ENCODE measurements at regions not wholly inside any gene's neighbourhood (a gene's known extent, or its start where the extent isn't known, plus 50 kb on each side); places are given as distances from the start of the nearest gene placed in this dataset.

GRCh38 chr4:111013846-111014245 lies 391.0 kb upstream of the PITX2 start:
- Histone ChIP-seq H3K4me3 (no peak overlapping the region), H3K9ac (ENCODE audit: insufficient read depth in 1 of 2, low read depth in 2 of 2, low read length in 2 of 2) (no peak overlapping the region), H3K27me3 (ENCODE audit: control insufficient read depth in 2 of 2, insufficient read depth in 2 of 2, low read length in 2 of 2) (no peaks in the 10 kb centered on the region), H3K4me2 (ENCODE audit: insufficient read depth, low read length) (no peak overlapping the region), H3K27ac (ENCODE audit: extremely low read depth, low read depth, low read length) (no peak overlapping the region), H4K20me1 (replicated peaks; ENCODE audit: control insufficient read depth, insufficient read depth, low read length) (no peaks in the 10 kb centered on the region), H3K36me3 (ENCODE audit: control insufficient read depth, insufficient read depth, low read length) (no peaks in the 10 kb centered on the region), H3K9me1 (ENCODE audit: control insufficient read depth, insufficient read depth, low read length) (no peaks in the 10 kb centered on the region), H3K9me3 (replicated peaks; ENCODE audit: control insufficient read depth, insufficient read depth, low read depth, low read length) (no peaks in the 10 kb centered on the region), H3K79me2 (ENCODE audit: control insufficient read depth, insufficient read depth, low read length) (no peaks in the 10 kb centered on the region), H2AFZ (ENCODE audit: low read depth, low read length) (no peak overlapping the region), H3K4me1 (replicated peaks in 1 of 2; ENCODE audit: control insufficient read depth in 2 of 2, insufficient read depth in 2 of 2, low read length in 2 of 2) (no peaks in the 10 kb centered on the region)
- CTCF ChIA-PET (ENCODE audit: low intra/inter-chr PET ratio) = no interaction called here
- FAIRE-seq = no peak
- in situ Hi-C loops (cut with MboI) (no loop called here), intact Hi-C loops (cut with micrococcal nuclease) (no loop called here)
- 0% methylated on average over 7 of the region's 7 CpGs for WGBS (ENCODE audit: insufficient coverage, low coverage, missing lambda C conversion rate)
- POLR2A ChIA-PET = no interaction called here
- no peak for ATAC-seq
- no TSS peak for BruUV-seq (replicated peaks)
- DNase-seq (ENCODE audit: extremely low read depth in 1 of 4, low spot score in 3 of 4) = no peak
- TF ChIP-seq RB1 (IDR thresholded peaks at IDR 0.05; ENCODE audit: low read depth) = no peak
- no peak for TF ChIP-seq PML (IDR thresholded peaks at IDR 0.05; ENCODE audit: low read length)

GRCh38 chr4:111014537-111014936 lies 391.7 kb upstream of the PITX2 start:
- FAIRE-seq = no peak
- BruUV-seq (replicated peaks) = no TSS peak
- no peaks in the 10 kb centered on the region for H3K9me3 ChIP-seq (replicated peaks; ENCODE audit: control insufficient read depth, insufficient read depth, low read depth, low read length)
- H3K4me2 ChIP-seq (ENCODE audit: insufficient read depth, low read length) = no peak overlapping the region
- H3K27me3 ChIP-seq (ENCODE audit: control insufficient read depth in 2 of 2, insufficient read depth in 2 of 2, low read length in 2 of 2) = no peaks in the 10 kb centered on the region
- ChIA-PET CTCF (ENCODE audit: low intra/inter-chr PET ratio) (no interaction called here), POLR2A (no interaction called here)
- no peak overlapping the region for H3K27ac ChIP-seq (ENCODE audit: extremely low read depth, low read depth, low read length)
- H3K79me2 ChIP-seq (ENCODE audit: control insufficient read depth, insufficient read depth, low read length) = no peaks in the 10 kb centered on the region
- H3K9ac ChIP-seq (ENCODE audit: insufficient read depth in 1 of 2, low read depth in 2 of 2, low read length in 2 of 2) = no peak overlapping the region
- no peaks in the 10 kb centered on the region for H3K9me1 ChIP-seq (ENCODE audit: control insufficient read depth, insufficient read depth, low read length)
- TF ChIP-seq NRF1 (conservative IDR thresholded peaks at IDR 0.05 in 1 of 2, IDR thresholded peaks at IDR 0.05 in 1 of 2) = no peak
- no peak for TF ChIP-seq AFF1 (IDR thresholded peaks at IDR 0.05; ENCODE audit: low read depth in 1 of 2, partially characterized antibody in 2 of 2)
- no peak for TF ChIP-seq ZNF436 (CRISPR knock-in tag; IDR thresholded peaks at IDR 0.05)
- no peak for ATAC-seq
- intact Hi-C loops (cut with micrococcal nuclease) (no loop called here), in situ Hi-C loops (cut with MboI) (no loop called here)
- H3K36me3 ChIP-seq (ENCODE audit: control insufficient read depth, insufficient read depth, low read length) = no peaks in the 10 kb centered on the region
- no peaks in the 10 kb centered on the region for H4K20me1 ChIP-seq (replicated peaks; ENCODE audit: control insufficient read depth, insufficient read depth, low read length)
- H3K4me1 ChIP-seq (replicated peaks in 1 of 2; ENCODE audit: control insufficient read depth in 2 of 2, insufficient read depth in 2 of 2, low read length in 2 of 2) = no peaks in the 10 kb centered on the region
- 0% methylated on average over 1 of the region's 1 CpG for WGBS (ENCODE audit: insufficient coverage, low coverage, missing lambda C conversion rate)
- H3K4me3 ChIP-seq = no peak overlapping the region
- DNase-seq (ENCODE audit: extremely low read depth in 1 of 4, low spot score in 3 of 4) = no peak
- no peak overlapping the region for H2AFZ ChIP-seq (ENCODE audit: low read depth, low read length)
